Natural killer cell (primary cell): ENCODE measurements at regions not wholly inside any gene's neighbourhood (a gene's known extent, or its start where the extent isn't known, plus 50 kb on each side); places are given as distances from the start of the nearest gene placed in this dataset.

Experiments used
- ATAC-seq, 3 donors: fragments of 150-1000 bp in 2 of 3; fragments of 200-7000 bp in 1 of 3; cut with Tn5 transposase; 1 replicate in 1 of 3; 2 replicates in 2 of 3; pipeline ENCODE4 v1.10.0; 2021; ENCODE audit warnings: mild to moderate bottlenecking in 2 of 3, moderate library complexity in 2 of 3
- DNase-seq, 2 donors: peaks; one replicate each; pipeline versions ENCODE4 v3.0.0 to v3.0.0-alpha.2; 2013 to 2021; ENCODE audit warnings: mixed read lengths in 1 of 2
- H3K27ac ChIP-seq: one replicate; pipeline ENCODE4 v1.5.1; 2013; ENCODE audit warnings: mild to moderate bottlenecking, low read length
- H3K27me3 ChIP-seq: one replicate; pipeline ENCODE4 v1.6.1; 2013; ENCODE audit warnings: low read length; ENCODE audit not compliant: control insufficient read depth, insufficient read depth
- H3K36me3 ChIP-seq: one replicate; pipeline ENCODE4 v1.6.1; 2013; ENCODE audit warnings: low read length; ENCODE audit not compliant: control insufficient read depth, insufficient read depth
- H3K4me1 ChIP-seq: one replicate; pipeline ENCODE4 v1.6.1; 2013; ENCODE audit warnings: low read length; ENCODE audit not compliant: control insufficient read depth, insufficient read depth
- H3K4me3 ChIP-seq: one replicate; pipeline ENCODE4 v1.5.1; 2013; ENCODE audit warnings: low read length
- H3K9me3 ChIP-seq: one replicate; pipeline ENCODE4 v1.6.1; 2013; ENCODE audit warnings: low read length; ENCODE audit not compliant: control insufficient read depth, insufficient read depth
- H3K27ac Mint-ChIP-seq, 2 donors: one replicate each; pipeline ENCODE4 v1.8.0; 2022; ENCODE audit warnings: mild to moderate bottlenecking in 2 of 2, mixed read lengths in 2 of 2, moderate library complexity in 1 of 2
- H3K27me3 Mint-ChIP-seq, 2 donors: one replicate each; pipeline ENCODE4 v1.8.0; 2022; ENCODE audit warnings: low read depth in 2 of 2, mixed read lengths in 2 of 2
- H3K36me3 Mint-ChIP-seq: one replicate; pipeline ENCODE4 v1.8.0; 2022; ENCODE audit warnings: mixed read lengths
- H3K4me1 Mint-ChIP-seq, 2 donors: one replicate each; pipeline ENCODE4 v1.8.0; 2022; ENCODE audit warnings: mixed read lengths in 2 of 2
- H3K4me3 Mint-ChIP-seq: one replicate; pipeline ENCODE4 v1.8.0; 2022; ENCODE audit warnings: mild to moderate bottlenecking, moderate library complexity, mixed read lengths
- H3K9me3 Mint-ChIP-seq, 2 donors: one replicate each; pipeline ENCODE4 v1.8.0; 2022; ENCODE audit warnings: mixed read lengths in 2 of 2
- CTCF ChIP-seq: fragments of 200-600 bp; IDR thresholded peaks from one replicate; pipeline ENCODE4 v1.8.0; 2022; ENCODE audit warnings: antibody characterized with exemption
- WGBS: methylation state at CpG from one replicate; pipeline ENCODE4 v1.1.7; 2013; ENCODE audit warnings: missing lambda C conversion rate; ENCODE audit not compliant: insufficient coverage; 5-methylcytosine and 5-hydroxymethylcytosine counted together
- intact Hi-C: fragments of 100-400 bp; cut with micrococcal nuclease; formaldehyde crosslinking; loops from one replicate; pipeline ENCODE4 v1.14.2; 2022

DNA sequence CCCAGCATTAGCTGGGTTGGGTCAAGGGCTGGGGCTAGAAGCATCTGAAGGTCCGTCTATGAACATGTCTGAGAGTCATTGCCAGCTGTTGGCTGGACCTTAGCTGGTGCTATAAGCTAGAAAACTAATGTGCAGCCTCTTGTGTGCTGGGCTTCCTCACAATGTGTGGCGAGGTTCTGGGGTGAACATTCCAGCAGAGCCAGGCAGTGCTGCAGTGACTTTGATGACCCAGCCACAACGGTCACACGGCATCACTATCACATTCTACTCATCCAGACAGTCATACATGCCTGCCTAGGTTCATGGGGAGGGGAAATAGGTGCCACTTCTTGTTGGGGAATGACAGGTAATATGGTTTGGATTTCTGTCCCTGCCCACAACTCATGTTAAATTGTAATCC, 260.5 kb downstream of the CYP26B1 start:
- peaks cover 0 to 4% of the 10 kb centered on the region in 2 donors for H3K4me1 Mint-ChIP-seq
- H3K27me3 ChIP-seq: no peaks in the 10 kb centered on the region

GRCh38 chr2:71886241-71886640, 261.4 kb downstream of the CYP26B1 start:
- DNase-seq: no peak
- 88% methylated on average over 1 of the region's 1 CpG for WGBS

More for the DNA sequence above, 260.5 kb downstream of the CYP26B1 start:
- intact Hi-C loops: no loop called here
- Histone ChIP-seq H3K4me3 (no peak overlapping the region), H3K36me3 (no peaks in the 10 kb centered on the region), H3K9me3 (no peaks in the 10 kb centered on the region), H3K4me1 (no peaks in the 10 kb centered on the region), H3K27ac (no peak overlapping the region)
- H3K27me3 Mint-ChIP-seq: peaks cover 0 to 8% of the 10 kb centered on the region in 2 donors
- no peak for ATAC-seq
- DNase-seq: no peak
- WGBS: 82% methylated on average over 2 of the region's 4 CpGs
- H3K4me3 Mint-ChIP-seq: no peak overlapping the region
- no peak overlapping the region for H3K27ac Mint-ChIP-seq
- no peaks in the 10 kb centered on the region for H3K36me3 Mint-ChIP-seq
- TF ChIP-seq CTCF: no peak
- no peaks in the 10 kb centered on the region for H3K9me3 Mint-ChIP-seq

GRCh38 chr2:71884303-71885042, 263.2 kb downstream of the CYP26B1 start:
- no peak overlapping the region for H3K4me3 ChIP-seq
- TF ChIP-seq CTCF: no peak
- no peaks in the 10 kb centered on the region for H3K36me3 Mint-ChIP-seq
- no peaks in the 10 kb centered on the region for H3K9me3 Mint-ChIP-seq
- H3K27me3 ChIP-seq: no peaks in the 10 kb centered on the region
- no peaks in the 10 kb centered on the region for H3K9me3 ChIP-seq
- no peak overlapping the region for H3K27ac Mint-ChIP-seq
- intact Hi-C loops: no loop called here
- no peaks in the 10 kb centered on the region for H3K36me3 ChIP-seq
- no peak overlapping the region for H3K4me3 Mint-ChIP-seq
- H3K27ac ChIP-seq: no peak overlapping the region
- no peak for DNase-seq
- no peak for ATAC-seq
- peaks cover 0 to 4% of the 10 kb centered on the region in 2 donors for H3K4me1 Mint-ChIP-seq
- WGBS: 89% methylated on average over 6 of the region's 7 CpGs
- H3K27me3 Mint-ChIP-seq: peaks cover 0 to 10% of the 10 kb centered on the region in 2 donors
- no peaks in the 10 kb centered on the region for H3K4me1 ChIP-seq

More at GRCh38 chr2:71886241-71886640, 261.4 kb downstream of the CYP26B1 start:
- Histone ChIP-seq H3K4me3 (no peak overlapping the region), H3K36me3 (no peaks in the 10 kb centered on the region), H3K27me3 (no peaks in the 10 kb centered on the region), H3K4me1 (no peaks in the 10 kb centered on the region), H3K9me3 (no peaks in the 10 kb centered on the region), H3K27ac (no peak overlapping the region)
- Mint-ChIP-seq H3K36me3 (no peaks in the 10 kb centered on the region), H3K27me3 (peaks cover 0 to 10% of the 10 kb centered on the region in 2 donors), H3K27ac (no peak overlapping the region), H3K4me1 (peaks cover 0 to 4% of the 10 kb centered on the region in 2 donors), H3K9me3 (no peaks in the 10 kb centered on the region), H3K4me3 (no peak overlapping the region)
- ATAC-seq: no peak
- intact Hi-C loops: no loop called here
- no peak for TF ChIP-seq CTCF
